ENCODE measurements at regions not wholly inside any gene's neighbourhood (a gene's known extent, or its start where the extent isn't known, plus 50 kb on each side); places are given as distances from the start of the nearest gene placed in this dataset.

DNA sequence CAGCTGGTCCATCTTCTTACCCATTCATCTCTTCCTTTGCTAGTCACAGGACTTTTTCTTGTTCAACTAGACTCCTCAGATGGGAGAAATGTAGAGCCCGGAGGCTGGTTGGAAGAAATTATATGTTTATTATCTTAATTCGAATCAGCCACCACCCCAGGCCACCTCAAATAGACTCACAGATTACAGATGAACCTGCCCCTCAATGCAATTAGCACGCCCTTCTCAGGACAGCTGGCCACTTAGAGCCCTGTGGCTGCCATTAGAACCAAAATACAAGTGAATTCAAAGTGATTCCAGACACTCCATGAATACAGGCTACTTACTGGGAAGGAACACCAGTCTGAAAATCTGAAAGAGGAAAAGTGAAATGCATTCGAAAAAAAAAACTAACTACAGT lies 176.4 kb downstream of the MAFB start (continued):
- TF ChIP-seq POU5F1 (IDR thresholded peaks at IDR 0.05; ENCODE audit: low read depth, low read length) (no peak), ASH2L (IDR thresholded peaks at IDR 0.05; ENCODE audit: low read length) (no peak), SIRT6 (IDR thresholded peaks at IDR 0.05; ENCODE audit: low read length) (no peak), BACH1 (IDR thresholded peaks at IDR 0.05; ENCODE audit: low read length) (no peak), CHD2 (IDR thresholded peaks at IDR 0.05; ENCODE audit: low read length) (no peak), SRF (IDR thresholded peaks at IDR 0.05; ENCODE audit: low read depth, low read length) (no peak)
- TF ChIP-seq, protein P1, sequence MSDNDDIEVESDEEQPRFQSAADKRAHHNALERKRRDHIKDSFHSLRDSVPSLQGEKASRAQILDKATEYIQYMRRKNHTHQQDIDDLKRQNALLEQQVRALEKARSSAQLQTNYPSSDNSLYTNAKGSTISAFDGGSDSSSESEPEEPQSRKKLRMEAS (IDR thresholded peaks at IDR 0.05), result no peak
